Activated T-cell treated with anti-CD3 and anti-CD28 coated beads for 48 hours (primary cell): ENCODE measurements at regions not wholly inside any gene's neighbourhood (a gene's known extent, or its start where the extent isn't known, plus 50 kb on each side); places are given as distances from the start of the nearest gene placed in this dataset.

ENCODE experiments used
- DNase-seq: peaks from one replicate; pipeline ENCODE4 v3.0.0-alpha.2; 2020; ENCODE audit warnings: low read depth

- no peak for DNase-seq
These were observed 117.2 kb downstream of the BANF2 start for GRCh38 chr20:17816804-17817587.

- DNase-seq = no peak
These were observed 111.8 kb downstream of the BANF2 start for GRCh38 chr20:17811628-17811965.

- DNase-seq = no peak
These were observed 111.3 kb downstream of the BANF2 start for GRCh38 chr20:17810847-17811627.

GRCh38 chr20:17810062-17810631 lies 110.4 kb downstream of the BANF2 start:
- DNase-seq = no peak

- no peak for DNase-seq
These were observed 109.7 kb downstream of the BANF2 start for GRCh38 chr20:17809362-17810061.

- no peak for DNase-seq
These were observed 109.0 kb downstream of the BANF2 start for GRCh38 chr20:17808782-17809181.

GRCh38 chr20:17808357-17808756 lies 108.6 kb downstream of the BANF2 start:
- no peak for DNase-seq

GRCh38 chr20:17807651-17808050 lies 107.9 kb downstream of the BANF2 start:
- DNase-seq = no peak

GRCh38 chr20:17806739-17807441 lies 107.1 kb downstream of the BANF2 start:
- DNase-seq = no peak

GRCh38 chr20:17806107-17806506 lies 106.3 kb downstream of the BANF2 start:
- DNase-seq = no peak

- no peak for DNase-seq
These were observed 104.0 kb downstream of the BANF2 start for GRCh38 chr20:17803765-17804164.

GRCh38 chr20:17799575-17800227 lies 99.9 kb downstream of the BANF2 start:
- DNase-seq = no peak

- DNase-seq = no peak
These were observed 98.8 kb downstream of the BANF2 start for GRCh38 chr20:17798601-17799000.

- DNase-seq = no peak
These were observed 97.8 kb downstream of the BANF2 start for GRCh38 chr20:17797579-17797978.

- DNase-seq = no peak
These were observed 97.4 kb downstream of the BANF2 start for GRCh38 chr20:17797161-17797560.

GRCh38 chr20:17796091-17796563 lies 96.4 kb downstream of the BANF2 start:
- no peak for DNase-seq

- no peak for DNase-seq
These were observed 95.8 kb downstream of the BANF2 start for GRCh38 chr20:17795501-17796071.

GRCh38 chr20:17795003-17795402 lies 95.2 kb downstream of the BANF2 start:
- DNase-seq = no peak

GRCh38 chr20:17794400-17794799 lies 94.6 kb downstream of the BANF2 start:
- DNase-seq = no peak

- no peak for DNase-seq
These were observed 94.2 kb downstream of the BANF2 start for GRCh38 chr20:17793986-17794385.

- no peak for DNase-seq
These were observed 90.5 kb downstream of the BANF2 start for GRCh38 chr20:17790296-17790695.
